Gastroesophageal sphincter (tissue), 3 donors: ENCODE measurements at regions not wholly inside any gene's neighbourhood (a gene's known extent, or its start where the extent isn't known, plus 50 kb on each side); places are given as distances from the start of the nearest gene placed in this dataset.

ENCODE experiments used
- POLR2A ChIP-seq, 2 donors: fragments of 450-650 bp; IDR thresholded peaks; one replicate each; pipeline ENCODE4 v1.6.1; 2017; ENCODE audit warnings: antibody characterized with exemption in 2 of 2, mild to moderate bottlenecking in 2 of 2, moderate library complexity in 1 of 2
- TF ChIP-seq, protein P1 (sequence below), 4 experiments: fragments of 200-600 bp in 2 of 4; fragments of 450-650 bp in 2 of 4; sonication (generic) in 1 of 4; IDR thresholded peaks; one replicate each; pipeline ENCODE4 v1.5.1; 2017 to 2019; ENCODE audit warnings: antibody characterized with exemption in 4 of 4, mild to moderate bottlenecking in 2 of 4, moderate library complexity in 2 of 4

GRCh38 chr4:28462766-28463700, 1602.4 kb downstream of the STIM2 start:
- TF ChIP-seq, protein P1, sequence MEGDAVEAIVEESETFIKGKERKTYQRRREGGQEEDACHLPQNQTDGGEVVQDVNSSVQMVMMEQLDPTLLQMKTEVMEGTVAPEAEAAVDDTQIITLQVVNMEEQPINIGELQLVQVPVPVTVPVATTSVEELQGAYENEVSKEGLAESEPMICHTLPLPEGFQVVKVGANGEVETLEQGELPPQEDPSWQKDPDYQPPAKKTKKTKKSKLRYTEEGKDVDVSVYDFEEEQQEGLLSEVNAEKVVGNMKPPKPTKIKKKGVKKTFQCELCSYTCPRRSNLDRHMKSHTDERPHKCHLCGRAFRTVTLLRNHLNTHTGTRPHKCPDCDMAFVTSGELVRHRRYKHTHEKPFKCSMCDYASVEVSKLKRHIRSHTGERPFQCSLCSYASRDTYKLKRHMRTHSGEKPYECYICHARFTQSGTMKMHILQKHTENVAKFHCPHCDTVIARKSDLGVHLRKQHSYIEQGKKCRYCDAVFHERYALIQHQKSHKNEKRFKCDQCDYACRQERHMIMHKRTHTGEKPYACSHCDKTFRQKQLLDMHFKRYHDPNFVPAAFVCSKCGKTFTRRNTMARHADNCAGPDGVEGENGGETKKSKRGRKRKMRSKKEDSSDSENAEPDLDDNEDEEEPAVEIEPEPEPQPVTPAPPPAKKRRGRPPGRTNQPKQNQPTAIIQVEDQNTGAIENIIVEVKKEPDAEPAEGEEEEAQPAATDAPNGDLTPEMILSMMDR (IDR thresholded peaks at IDR 0.05): no peak
- TF ChIP-seq POLR2A (IDR thresholded peaks at IDR 0.05): no peak
